OCI-M2 (cell line): ENCODE measurements at regions not wholly inside any gene's neighbourhood (a gene's known extent, or its start where the extent isn't known, plus 50 kb on each side); places are given as distances from the start of the nearest gene placed in this dataset.

ENCODE experiments used
- DNase-seq: peaks from one replicate; lab custom pipeline; 2025; ENCODE audit not compliant: unreplicated experiment; lab: John Stamatoyannopoulos, UW

GRCh38 chrX:20884565-20884964 is 489.7 kb upstream of the CNKSR2 start:
- no peak for DNase-seq

GRCh38 chrX:20863649-20864048 is 510.6 kb upstream of the CNKSR2 start:
- DNase-seq, result no peak

- DNase-seq, result no peak
Observed at GRCh38 chrX:20861113-20861512, 513.1 kb upstream of the CNKSR2 start.

GRCh38 chrX:20857746-20858145 is 516.5 kb upstream of the CNKSR2 start:
- no peak for DNase-seq

GRCh38 chrX:20838477-20838876 is 535.7 kb upstream of the CNKSR2 start:
- DNase-seq, result no peak

- DNase-seq, result no peak
Observed at GRCh38 chrX:20829665-20830491, 544.3 kb upstream of the CNKSR2 start.

GRCh38 chrX:20825984-20826383 is 548.2 kb upstream of the CNKSR2 start:
- no peak for DNase-seq

GRCh38 chrX:20803971-20804370 is 537.3 kb upstream of the RPS6KA3 start:
- no peak for DNase-seq

- DNase-seq, result no peak
Observed at GRCh38 chrX:20802036-20802435, 535.3 kb upstream of the RPS6KA3 start.

- DNase-seq, result no peak
Observed at GRCh38 chrX:20796450-20796849, 529.7 kb upstream of the RPS6KA3 start.

GRCh38 chrX:20789103-20789502 is 522.4 kb upstream of the RPS6KA3 start:
- no peak for DNase-seq

GRCh38 chrX:20767346-20767745 is 500.6 kb upstream of the RPS6KA3 start:
- DNase-seq, result no peak

GRCh38 chrX:20756585-20756984 is 489.9 kb upstream of the RPS6KA3 start:
- no peak for DNase-seq

GRCh38 chrX:20753076-20753475 is 486.4 kb upstream of the RPS6KA3 start:
- DNase-seq, result no peak

- no peak for DNase-seq
Observed at GRCh38 chrX:20746690-20747089, 480.0 kb upstream of the RPS6KA3 start.

- DNase-seq, result no peak
Observed at GRCh38 chrX:20743046-20743445, 476.3 kb upstream of the RPS6KA3 start.

- no peak for DNase-seq
Observed at GRCh38 chrX:20742106-20742505, 475.4 kb upstream of the RPS6KA3 start.

GRCh38 chrX:20740443-20740842 is 473.7 kb upstream of the RPS6KA3 start:
- DNase-seq, result no peak

- no peak for DNase-seq
Observed at GRCh38 chrX:20739038-20739745, 472.5 kb upstream of the RPS6KA3 start.

GRCh38 chrX:20729416-20729815 is 462.7 kb upstream of the RPS6KA3 start:
- DNase-seq, result no peak

- DNase-seq, result no peak
Observed at GRCh38 chrX:20727447-20727846, 460.7 kb upstream of the RPS6KA3 start.

- DNase-seq, result no peak
Observed at GRCh38 chrX:20720954-20721626, 454.4 kb upstream of the RPS6KA3 start.
